IMR-90 (cell line): ENCODE measurements at regions not wholly inside any gene's neighbourhood (a gene's known extent, or its start where the extent isn't known, plus 50 kb on each side); places are given as distances from the start of the nearest gene placed in this dataset.

Experiments
- ATAC-seq: fragments of 200-7000 bp; cut with Tn5 transposase; 2 replicates; pipeline ENCODE4 v1.9.1; 2020; ENCODE audit warnings: low read depth, mild to moderate bottlenecking, moderate library complexity
- BruUV-seq: library from RNA; stranded (reverse); fragments of 400-500 nt; replicated peaks from 2 replicates; lab custom pipeline; 2021; lab: Mats Ljungman, UMichigan
- CTCF ChIA-PET: fragments of 300-600 bp; formaldehyde crosslinking; extraction: SDS; loops from one replicate; lab custom pipeline; 2021; ENCODE audit warnings: antibody characterized with exemption; lab: Yijun Ruan, JAX
- POLR2A ChIA-PET: fragments of 300-600 bp; sonication (Branson Sonifier 250); formaldehyde crosslinking; loops from one replicate; lab custom pipeline; 2022; ENCODE audit warnings: antibody characterized with exemption; ENCODE audit not compliant: unreplicated experiment; lab: Charles Lee
- DNase-seq: peaks from one replicate; pipeline ENCODE4 v3.0.0; 2013
- H2AFZ ChIP-seq: replicated peaks from 2 replicates; pipeline ENCODE3; 2013; ENCODE audit warnings: low read length, mild to moderate bottlenecking; ENCODE audit not compliant: poor library complexity
- H2AK5ac ChIP-seq: 2 replicates; pipeline ENCODE4 v1.6.1; 2013; ENCODE audit warnings: low read depth, low read length, inconsistent platforms
- H2AK9ac ChIP-seq: replicated peaks from 2 replicates; pipeline ENCODE3; 2013; ENCODE audit warnings: mild to moderate bottlenecking, low read depth, low read length, moderate library complexity; ENCODE audit not compliant: poor library complexity
- H2BK120ac ChIP-seq: 2 replicates; pipeline ENCODE4 v1.6.1; 2013; ENCODE audit warnings: low read depth, low read length, inconsistent platforms
- H2BK15ac ChIP-seq: 3 replicates; pipeline ENCODE4 v1.6.1; 2013; ENCODE audit warnings: low read depth, low read length, inconsistent platforms
- H2BK20ac ChIP-seq: 2 replicates; pipeline ENCODE4 v1.6.1; 2013; ENCODE audit warnings: low read depth, mild to moderate bottlenecking, inconsistent platforms, low read length, moderate library complexity
- H2BK5ac ChIP-seq: 2 replicates; pipeline ENCODE4 v1.6.1; 2013; ENCODE audit warnings: mild to moderate bottlenecking, low read depth, low read length, inconsistent platforms; ENCODE audit not compliant: poor library complexity, severe bottlenecking
- H3K14ac ChIP-seq: replicated peaks from 2 replicates; pipeline ENCODE4 v1.6.1; 2013; ENCODE audit warnings: low read depth, low read length, inconsistent platforms
- H3K18ac ChIP-seq: 2 replicates; pipeline ENCODE4 v1.6.1; 2013; ENCODE audit warnings: low read depth, low read length, control low read depth
- H3K23ac ChIP-seq: 2 replicates; pipeline ENCODE4 v1.6.1; 2013; ENCODE audit warnings: low read depth, low read length, inconsistent platforms
- H3K27ac ChIP-seq: 2 replicates; pipeline ENCODE4 v1.5.1; 2013; ENCODE audit warnings: mild to moderate bottlenecking, control low read depth, low read length; ENCODE audit not compliant: insufficient read depth
- H3K27me3 ChIP-seq: 2 replicates; pipeline ENCODE4 v1.6.1; 2013; ENCODE audit warnings: low read length; ENCODE audit not compliant: control insufficient read depth, insufficient read depth
- H3K36me3 ChIP-seq: 2 replicates; pipeline ENCODE4 v1.6.1; 2013; ENCODE audit warnings: low read length, mixed read lengths; ENCODE audit not compliant: control insufficient read depth, insufficient read depth
- H3K4ac ChIP-seq: 2 replicates; pipeline ENCODE4 v1.6.1; 2013; ENCODE audit warnings: low read depth, low read length, inconsistent platforms
- H3K4me1 ChIP-seq: 2 replicates; pipeline ENCODE4 v1.6.1; 2013; ENCODE audit warnings: low read length, mixed read lengths; ENCODE audit not compliant: control insufficient read depth, insufficient read depth
- H3K4me2 ChIP-seq: 2 replicates; pipeline ENCODE4 v1.6.1; 2013; ENCODE audit warnings: low read depth, mild to moderate bottlenecking, control low read depth, low read length, moderate library complexity
- H3K4me3 ChIP-seq: 2 replicates; pipeline ENCODE4 v1.5.1; 2013; ENCODE audit warnings: low read depth, mild to moderate bottlenecking, control low read depth, low read length, moderate library complexity; ENCODE audit not compliant: insufficient read depth
- H3K56ac ChIP-seq: 2 replicates; pipeline ENCODE4 v1.6.1; 2013; ENCODE audit warnings: low read length, inconsistent platforms; ENCODE audit not compliant: insufficient read depth; ENCODE audit errors: extremely low read depth
- H3K79me1 ChIP-seq, 2 experiments: 2 replicates each; pipeline ENCODE4 v1.6.1; 2013; ENCODE audit warnings: low read length in 2 of 2, inconsistent platforms in 1 of 2, low read depth in 1 of 2
- H3K9ac ChIP-seq: 2 replicates; pipeline ENCODE4 v1.6.1; 2013; ENCODE audit warnings: low read depth, low read length, control low read depth
- H3K9me1 ChIP-seq: 2 replicates; pipeline ENCODE4 v1.6.1; 2013; ENCODE audit warnings: low read length, inconsistent platforms; ENCODE audit not compliant: insufficient read depth
- H3K9me3 ChIP-seq: 2 replicates; pipeline ENCODE4 v1.6.1; 2013; ENCODE audit warnings: low read length; ENCODE audit not compliant: control insufficient read depth, insufficient read depth
- H4K20me1 ChIP-seq: 2 replicates; pipeline ENCODE4 v1.6.1; 2013; ENCODE audit warnings: low read length, inconsistent platforms; ENCODE audit not compliant: insufficient read depth
- H4K5ac ChIP-seq: 2 replicates; pipeline ENCODE4 v1.6.1; 2013; ENCODE audit warnings: mild to moderate bottlenecking, low read depth, low read length, control low read depth
- H4K8ac ChIP-seq, 2 experiments: 2 replicates each; pipeline ENCODE4 v1.6.1; 2013; ENCODE audit warnings: low read depth in 2 of 2, low read length in 2 of 2, control low read depth in 1 of 2, inconsistent platforms in 1 of 2
- H4K91ac ChIP-seq: 2 replicates; pipeline ENCODE4 v1.6.1; 2013; ENCODE audit warnings: low read depth, low read length, inconsistent platforms; ENCODE audit not compliant: insufficient read depth
- BHLHE40 ChIP-seq: fragments of 150-350 bp; IDR thresholded peaks from 2 replicates; pipeline ENCODE4 v1.6.1; 2016; ENCODE audit warnings: mild to moderate bottlenecking, low read depth, low read length
- CEBPB ChIP-seq: IDR thresholded peaks from 2 replicates; pipeline ENCODE4 v1.6.1; 2012; ENCODE audit warnings: low read depth, low read length, improper control_type of control experiment
- CHD1 ChIP-seq: IDR thresholded peaks from 2 replicates; pipeline ENCODE4 v1.6.1; 2012; ENCODE audit warnings: low read depth, low read length, improper control_type of control experiment
- MAFK ChIP-seq: IDR thresholded peaks from 2 replicates; pipeline ENCODE4 v1.6.1; 2012; ENCODE audit warnings: low read depth, low read length, improper control_type of control experiment
- MAZ ChIP-seq: IDR thresholded peaks from 2 replicates; pipeline ENCODE4 v1.6.1; 2012; ENCODE audit warnings: low read depth, mild to moderate bottlenecking, low read length, improper control_type of control experiment, moderate library complexity, borderline replicate concordance
- MXI1 ChIP-seq: IDR thresholded peaks from 2 replicates; pipeline ENCODE4 v1.6.1; 2012; ENCODE audit warnings: low read depth, mild to moderate bottlenecking, low read length, moderate library complexity, borderline replicate concordance
- NFE2L2 ChIP-seq: fragments of 150-350 bp; IDR thresholded peaks from 2 replicates; pipeline ENCODE4 v1.6.1; 2016; ENCODE audit warnings: low read depth, mild to moderate bottlenecking, low read length
- POLR2A ChIP-seq: IDR thresholded peaks from 2 replicates; pipeline ENCODE4 v1.6.1; 2012; ENCODE audit warnings: mild to moderate bottlenecking, low read depth, low read length
- RAD21 ChIP-seq: IDR thresholded peaks from 2 replicates; pipeline ENCODE4 v1.6.1; 2012; ENCODE audit warnings: low read length, improper control_type of control experiment
- WGBS, 2 experiments: methylation state at CpG; one replicate each; pipeline versions ENCODE4 v1.1.5 to v1.1.7; 2013; ENCODE audit warnings: missing lambda C conversion rate in 2 of 2; ENCODE audit not compliant: insufficient read length in 1 of 2; ENCODE audit errors: extremely low coverage in 2 of 2; 5-methylcytosine and 5-hydroxymethylcytosine counted together
- dilution Hi-C: fragments of 300-500 bp; cut with HindIII; formaldehyde crosslinking; loops from one replicate; pipeline ENCODE4 v1.14.3; 2018; ENCODE audit warnings: low sequenced_read_pairs; ENCODE audit not compliant: unreplicated experiment
- in situ Hi-C: fragments of 300-500 bp; cut with MboI; formaldehyde crosslinking; loops from 3 replicates; pipeline ENCODE4 v1.14.3; 2019; ENCODE audit warnings: low sequenced_read_pairs, inconsistent platforms, mixed read lengths
- intact Hi-C: fragments of 100-400 bp; cut with micrococcal nuclease; formaldehyde crosslinking; loops from 2 replicates; pipeline ENCODE4 v1.10.0; 2022
- TF ChIP-seq, protein P1 (sequence below): conservative IDR thresholded peaks from 2 replicates; pipeline ENCODE4 v1.5.1; 2012; ENCODE audit warnings: mild to moderate bottlenecking, low read depth, low read length, improper control_type of control experiment

GRCh38 chr5:67591491-67591890 lies 394.9 kb upstream of the CD180 start:
- Histone ChIP-seq H3K27ac (no peak overlapping the region), H3K4me1 (no peaks in the 10 kb centered on the region), H4K5ac (no peak overlapping the region), H3K56ac (no peak overlapping the region), H4K20me1 (no peaks in the 10 kb centered on the region), H2AK9ac (no peak overlapping the region), H2AK5ac (no peak overlapping the region), H3K4me3 (no peak overlapping the region), H2AFZ (no peak overlapping the region), H2BK120ac (no peak overlapping the region), H2BK15ac (no peak overlapping the region), H3K27me3 (no peaks in the 10 kb centered on the region), H3K9me3 (no peaks in the 10 kb centered on the region), H3K9ac (no peak overlapping the region), H3K18ac (no peak overlapping the region), H3K23ac (no peak overlapping the region), H4K8ac (no peak overlapping the region), H4K91ac (no peak overlapping the region), H3K4ac (no peak overlapping the region), H2BK5ac (no peak overlapping the region), H3K36me3 (no peaks in the 10 kb centered on the region), H3K9me1 (no peaks in the 10 kb centered on the region), H2BK20ac (no peak overlapping the region), H3K4me2 (no peak overlapping the region), H3K14ac (no peak overlapping the region), H3K79me1 (no peaks in the 10 kb centered on the region)
- in situ Hi-C loops: no loop called here
- no CpG with 5 or more reads among the region's 3 CpGs for WGBS, 2 experiments
- intact Hi-C loops: no loop called here
- no peak for DNase-seq
- ChIA-PET POLR2A (no interaction called here), CTCF (no interaction called here)
- no peak for ATAC-seq
- no peak for TF ChIP-seq RAD21
- no peak for TF ChIP-seq NFE2L2
- TF ChIP-seq CEBPB: no peak
- no peak for TF ChIP-seq CHD1
- no peak for TF ChIP-seq MAZ
- no peak for TF ChIP-seq MXI1
- TF ChIP-seq BHLHE40: no peak
- TF ChIP-seq MAFK: no peak
- no peak for TF ChIP-seq POLR2A
- TF ChIP-seq, protein P1, sequence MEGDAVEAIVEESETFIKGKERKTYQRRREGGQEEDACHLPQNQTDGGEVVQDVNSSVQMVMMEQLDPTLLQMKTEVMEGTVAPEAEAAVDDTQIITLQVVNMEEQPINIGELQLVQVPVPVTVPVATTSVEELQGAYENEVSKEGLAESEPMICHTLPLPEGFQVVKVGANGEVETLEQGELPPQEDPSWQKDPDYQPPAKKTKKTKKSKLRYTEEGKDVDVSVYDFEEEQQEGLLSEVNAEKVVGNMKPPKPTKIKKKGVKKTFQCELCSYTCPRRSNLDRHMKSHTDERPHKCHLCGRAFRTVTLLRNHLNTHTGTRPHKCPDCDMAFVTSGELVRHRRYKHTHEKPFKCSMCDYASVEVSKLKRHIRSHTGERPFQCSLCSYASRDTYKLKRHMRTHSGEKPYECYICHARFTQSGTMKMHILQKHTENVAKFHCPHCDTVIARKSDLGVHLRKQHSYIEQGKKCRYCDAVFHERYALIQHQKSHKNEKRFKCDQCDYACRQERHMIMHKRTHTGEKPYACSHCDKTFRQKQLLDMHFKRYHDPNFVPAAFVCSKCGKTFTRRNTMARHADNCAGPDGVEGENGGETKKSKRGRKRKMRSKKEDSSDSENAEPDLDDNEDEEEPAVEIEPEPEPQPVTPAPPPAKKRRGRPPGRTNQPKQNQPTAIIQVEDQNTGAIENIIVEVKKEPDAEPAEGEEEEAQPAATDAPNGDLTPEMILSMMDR: no peak
- dilution Hi-C loops: no loop called here
- BruUV-seq: no TSS peak
